Neural progenitor cell (in vitro differentiated cells): ENCODE measurements at regions not wholly inside any gene's neighbourhood (a gene's known extent, or its start where the extent isn't known, plus 50 kb on each side); places are given as distances from the start of the nearest gene placed in this dataset.

ENCODE experiments used
- EZH2 ChIP-seq: fragments of 200-600 bp; sonication (generic); IDR thresholded peaks from 2 replicates; pipeline ENCODE4 v1.6.1; 2017; ENCODE audit warnings: antibody characterized with exemption, mild to moderate bottlenecking, moderate library complexity
- TF ChIP-seq, protein P1 (sequence below): fragments of 200-600 bp; sonication (generic); IDR thresholded peaks from 2 replicates; pipeline ENCODE4 v1.5.1; 2017; ENCODE audit warnings: antibody characterized with exemption, mild to moderate bottlenecking

DNA sequence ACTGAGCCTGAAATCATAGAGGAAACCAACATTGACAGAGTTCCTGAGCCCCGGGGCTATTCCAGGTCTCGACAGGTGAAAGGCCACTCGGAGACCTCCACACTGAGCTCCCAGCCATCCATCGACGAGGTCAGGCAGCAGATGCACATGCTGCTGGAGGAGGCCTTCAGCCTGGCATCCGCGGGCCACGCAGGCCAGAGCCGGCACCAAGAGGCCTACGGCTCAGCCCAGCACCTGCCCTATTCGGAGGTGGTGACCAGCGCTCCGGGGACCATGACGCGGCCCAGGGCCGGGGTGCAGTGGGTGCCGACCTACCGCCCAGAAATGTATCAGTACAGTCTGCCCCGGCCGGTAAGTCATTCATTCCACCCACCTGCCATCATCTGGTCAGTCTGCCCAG is 54.9 kb downstream of the C11orf91 start:
- TF ChIP-seq, protein P1, sequence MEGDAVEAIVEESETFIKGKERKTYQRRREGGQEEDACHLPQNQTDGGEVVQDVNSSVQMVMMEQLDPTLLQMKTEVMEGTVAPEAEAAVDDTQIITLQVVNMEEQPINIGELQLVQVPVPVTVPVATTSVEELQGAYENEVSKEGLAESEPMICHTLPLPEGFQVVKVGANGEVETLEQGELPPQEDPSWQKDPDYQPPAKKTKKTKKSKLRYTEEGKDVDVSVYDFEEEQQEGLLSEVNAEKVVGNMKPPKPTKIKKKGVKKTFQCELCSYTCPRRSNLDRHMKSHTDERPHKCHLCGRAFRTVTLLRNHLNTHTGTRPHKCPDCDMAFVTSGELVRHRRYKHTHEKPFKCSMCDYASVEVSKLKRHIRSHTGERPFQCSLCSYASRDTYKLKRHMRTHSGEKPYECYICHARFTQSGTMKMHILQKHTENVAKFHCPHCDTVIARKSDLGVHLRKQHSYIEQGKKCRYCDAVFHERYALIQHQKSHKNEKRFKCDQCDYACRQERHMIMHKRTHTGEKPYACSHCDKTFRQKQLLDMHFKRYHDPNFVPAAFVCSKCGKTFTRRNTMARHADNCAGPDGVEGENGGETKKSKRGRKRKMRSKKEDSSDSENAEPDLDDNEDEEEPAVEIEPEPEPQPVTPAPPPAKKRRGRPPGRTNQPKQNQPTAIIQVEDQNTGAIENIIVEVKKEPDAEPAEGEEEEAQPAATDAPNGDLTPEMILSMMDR, result no peak
- TF ChIP-seq EZH2, result no peak
